ENCODE measurements at regions not wholly inside any gene's neighbourhood (a gene's known extent, or its start where the extent isn't known, plus 50 kb on each side); places are given as distances from the start of the nearest gene placed in this dataset.

DNA sequence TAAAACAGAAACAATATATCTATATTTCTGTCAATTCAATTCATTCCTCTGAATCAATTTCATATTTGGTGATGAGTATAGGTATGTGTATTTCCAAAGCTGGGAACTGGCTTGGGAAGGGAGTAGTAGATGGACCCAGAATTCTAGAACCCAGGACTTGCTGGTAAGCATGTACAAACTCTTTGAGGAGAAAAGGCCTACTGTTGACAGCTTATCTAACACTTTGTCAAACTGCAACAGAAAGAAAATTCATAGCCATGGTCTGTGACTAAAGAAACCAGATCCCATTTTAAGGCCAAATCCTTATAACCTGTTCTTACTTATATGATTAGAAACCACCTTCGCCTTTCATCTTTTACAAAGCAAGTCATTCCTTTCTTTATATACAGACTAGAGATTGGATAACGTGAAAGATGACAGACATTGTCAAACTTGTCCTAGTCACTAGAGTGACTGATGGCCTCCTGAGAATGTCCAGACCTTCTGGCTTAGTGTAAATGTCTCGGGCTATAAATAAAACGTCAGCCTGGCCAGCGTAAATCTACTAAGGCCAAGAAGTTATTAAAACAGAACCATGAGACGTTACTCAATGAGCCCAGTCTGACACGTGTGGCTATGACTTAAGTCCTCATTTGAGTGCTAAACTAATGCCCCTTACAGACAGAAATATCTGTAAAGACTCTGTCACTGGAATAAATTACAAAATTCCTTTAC lies 152.3 kb downstream of the ALDH8A1 start:
- no peak for TF ChIP-seq CTCF (IDR thresholded peaks at IDR 0.05)
- TF ChIP-seq POLR2A (IDR thresholded peaks at IDR 0.05) = no peak

Measured in adrenal gland (tissue), 5 donors.